H9 (cell line): ENCODE measurements at regions not wholly inside any gene's neighbourhood (a gene's known extent, or its start where the extent isn't known, plus 50 kb on each side); places are given as distances from the start of the nearest gene placed in this dataset.
A peak's percentile ranks its signal among the peaks of the same experiment; 100 is the strongest.

Experiments
- DNase-seq: peaks from one replicate; pipeline ENCODE4 v3.0.0-alpha.2; 2017
- H2AFZ ChIP-seq: one replicate; pipeline ENCODE4 v1.6.1; 2013; ENCODE audit warnings: mild to moderate bottlenecking, low read length, control low read depth, moderate library complexity
- H2AK5ac ChIP-seq: 2 replicates; pipeline ENCODE4 v1.6.1; 2013; ENCODE audit warnings: low read length, control low read depth, mixed read lengths; ENCODE audit not compliant: insufficient read length
- H2BK120ac ChIP-seq: one replicate; pipeline ENCODE4 v1.6.1; 2013; ENCODE audit warnings: low read depth, mild to moderate bottlenecking, low read length, control low read depth, inconsistent platforms; ENCODE audit not compliant: poor library complexity, severe bottlenecking
- H2BK12ac ChIP-seq: 2 replicates; pipeline ENCODE4 v1.6.1; 2013; ENCODE audit warnings: low read length, control low read depth, mixed read lengths, low read depth; ENCODE audit not compliant: insufficient read length
- H2BK15ac ChIP-seq: 2 replicates; pipeline ENCODE4 v1.6.1; 2013; ENCODE audit warnings: low read depth, low read length, control low read depth
- H2BK20ac ChIP-seq: one replicate; pipeline ENCODE4 v1.6.1; 2013; ENCODE audit warnings: low read depth, mild to moderate bottlenecking, low read length, control low read depth, inconsistent platforms; ENCODE audit not compliant: poor library complexity, severe bottlenecking
- H2BK5ac ChIP-seq: 2 replicates; pipeline ENCODE4 v1.6.1; 2013; ENCODE audit warnings: low read length, control low read depth, mixed read lengths; ENCODE audit not compliant: insufficient read length
- H3K14ac ChIP-seq: 2 replicates; pipeline ENCODE4 v1.6.1; 2013; ENCODE audit warnings: low read length, control low read depth; ENCODE audit not compliant: insufficient read depth
- H3K18ac ChIP-seq: 2 replicates; pipeline ENCODE4 v1.6.1; 2013; ENCODE audit warnings: low read depth, mild to moderate bottlenecking, mixed read lengths, low read length, control low read depth; ENCODE audit not compliant: insufficient read length
- H3K23ac ChIP-seq: 2 replicates; pipeline ENCODE4 v1.6.1; 2013; ENCODE audit warnings: low read length, control low read depth, mixed read lengths, low read depth; ENCODE audit not compliant: insufficient read length
- H3K23me2 ChIP-seq: 2 replicates; pipeline ENCODE4 v1.6.1; 2013; ENCODE audit warnings: low read depth, mild to moderate bottlenecking, mixed read lengths, low read length, control low read depth; ENCODE audit not compliant: insufficient read length, poor library complexity, severe bottlenecking
- H3K27ac ChIP-seq: 2 replicates; pipeline ENCODE4 v1.5.1; 2013; ENCODE audit warnings: low read length, control low read depth, mixed read lengths, low read depth; ENCODE audit not compliant: insufficient read length
- H3K27me3 ChIP-seq: 2 replicates; pipeline ENCODE4 v1.6.1; 2013; ENCODE audit warnings: low read length, control low read depth, inconsistent platforms; ENCODE audit not compliant: insufficient read depth
- H3K4ac ChIP-seq: 2 replicates; pipeline ENCODE4 v1.6.1; 2013; ENCODE audit warnings: low read depth, mild to moderate bottlenecking, control low read depth, inconsistent platforms, low read length, moderate library complexity
- H3K4me1 ChIP-seq: 2 replicates; pipeline ENCODE4 v1.6.1; 2013; ENCODE audit warnings: low read length, control low read depth, inconsistent platforms; ENCODE audit not compliant: insufficient read depth
- H3K4me2 ChIP-seq: 2 replicates; pipeline ENCODE4 v1.6.1; 2013; ENCODE audit warnings: low read length, control low read depth, mixed read lengths; ENCODE audit not compliant: insufficient read length, insufficient read depth
- H3K56ac ChIP-seq: 2 replicates; pipeline ENCODE4 v1.6.1; 2013; ENCODE audit warnings: low read depth, mild to moderate bottlenecking, mixed read lengths, low read length, control low read depth; ENCODE audit not compliant: insufficient read length
- H3K79me1 ChIP-seq: 2 replicates; pipeline ENCODE4 v1.6.1; 2013; ENCODE audit warnings: low read depth, mild to moderate bottlenecking, moderate library complexity, low read length, control low read depth, inconsistent platforms; ENCODE audit not compliant: insufficient read depth, poor library complexity, severe bottlenecking
- H3K79me2 ChIP-seq: 2 replicates; pipeline ENCODE4 v1.6.1; 2013; ENCODE audit warnings: low read length, control low read depth, inconsistent platforms; ENCODE audit not compliant: insufficient read depth
- H3K9ac ChIP-seq: 2 replicates; pipeline ENCODE4 v1.6.1; 2013; ENCODE audit warnings: low read length, control low read depth, mixed read lengths; ENCODE audit not compliant: insufficient read length; ENCODE audit errors: extremely low read depth
- H3K9me3 ChIP-seq: one replicate; pipeline ENCODE4 v1.6.1; 2013; ENCODE audit warnings: low read depth, low read length, inconsistent platforms; ENCODE audit not compliant: control insufficient read depth
- H3T11ph ChIP-seq: one replicate; pipeline ENCODE4 v1.6.1; 2013; ENCODE audit warnings: mild to moderate bottlenecking, low read length, control low read depth, inconsistent platforms
- H4K20me1 ChIP-seq: one replicate; pipeline ENCODE4 v1.6.1; 2013; ENCODE audit not compliant: control insufficient read depth, insufficient read length, insufficient read depth
- H4K5ac ChIP-seq: 2 replicates; pipeline ENCODE4 v1.6.1; 2013; ENCODE audit warnings: low read depth, mild to moderate bottlenecking, mixed read lengths, low read length, control low read depth; ENCODE audit not compliant: insufficient read length
- H4K8ac ChIP-seq: replicated peaks from 2 replicates; pipeline ENCODE4 v1.6.1; 2013; ENCODE audit warnings: low read length, control low read depth, mixed read lengths, low read depth; ENCODE audit not compliant: insufficient read length
- H4K91ac ChIP-seq: 2 replicates; pipeline ENCODE4 v1.6.1; 2013; ENCODE audit warnings: low read depth, mild to moderate bottlenecking, moderate library complexity, mixed read lengths, low read length, control low read depth; ENCODE audit not compliant: insufficient read length
- H3K27ac Mint-ChIP-seq, 3 experiments: 2 replicates in 2 of 3; 3 replicates in 1 of 3; pipeline ENCODE4 v1.8.0; 2020 to 2021; ENCODE audit warnings: mixed read lengths in 3 of 3, mild to moderate bottlenecking in 1 of 3, moderate library complexity in 1 of 3
- H3K27me3 Mint-ChIP-seq: 2 replicates; pipeline ENCODE4 v1.8.0; 2021; ENCODE audit warnings: low read depth, mild to moderate bottlenecking, moderate library complexity, mixed read lengths
- H3K36me3 Mint-ChIP-seq, 3 experiments: 2 replicates in 2 of 3; 3 replicates in 1 of 3; pipeline ENCODE4 v1.8.0; 2020 to 2021; ENCODE audit warnings: low read depth in 3 of 3, mixed read lengths in 3 of 3; ENCODE audit not compliant: insufficient read depth in 1 of 3
- H3K4me1 Mint-ChIP-seq, 2 experiments: 2 replicates each; pipeline ENCODE4 v1.8.0; 2020; ENCODE audit warnings: mixed read lengths in 2 of 2
- H3K4me3 Mint-ChIP-seq, 2 experiments: 2 replicates in 1 of 2; 3 replicates in 1 of 2; pipeline ENCODE4 v1.8.0; 2020 to 2021; ENCODE audit warnings: mild to moderate bottlenecking in 2 of 2, mixed read lengths in 2 of 2, moderate library complexity in 1 of 2
- H3K9me3 Mint-ChIP-seq, 2 experiments: 2 replicates in 1 of 2; 3 replicates in 1 of 2; pipeline ENCODE4 v1.8.0; 2020; ENCODE audit warnings: mild to moderate bottlenecking in 2 of 2, mixed read lengths in 2 of 2, moderate library complexity in 1 of 2
- WGBS: extraction: QIAGEN DNeasy Blood & Tissue Kit; methylation state at CpG from one replicate; pipeline ENCODE4 v1.1.7; 2013; ENCODE audit warnings: missing lambda C conversion rate, low lambda C conversion rate, mixed read lengths; ENCODE audit not compliant: insufficient read length; ENCODE audit errors: extremely low coverage; 5-methylcytosine and 5-hydroxymethylcytosine counted together
- TF ChIP-seq, protein P1 (sequence below): fragments of 200-600 bp; sonication (generic); conservative IDR thresholded peaks from 3 replicates; pipeline ENCODE4 v1.8.0; 2021; ENCODE audit warnings: antibody characterized with exemption, mild to moderate bottlenecking

DNA sequence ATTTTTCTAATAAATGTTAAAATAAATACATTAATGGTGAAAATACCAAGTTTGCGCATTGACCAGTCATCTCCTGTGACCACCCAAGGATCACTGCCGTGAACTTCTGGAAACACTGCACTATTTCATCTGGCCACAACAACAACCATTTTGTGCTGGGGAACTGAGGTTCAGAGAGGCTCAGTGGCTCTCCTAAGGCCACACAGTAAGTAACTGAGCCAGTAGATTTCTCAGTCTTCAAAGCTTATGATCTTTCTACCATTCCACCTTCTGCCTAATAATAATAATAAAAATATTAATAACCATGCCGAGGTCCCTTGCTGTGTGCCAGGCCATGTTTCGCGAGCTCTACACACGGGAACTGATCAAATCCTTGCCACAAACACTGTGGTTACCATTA is 182.0 kb downstream of the IRF8 start:
- Mint-ChIP-seq H3K4me1 (peaks cover 0 to 10% of the 10 kb centered on the region in 2 experiments; a peak in 2 of 4 replicates), H3K36me3 (no peaks in the 10 kb centered on the region), H3K27ac (no peak overlapping the region), H3K27me3 (no peaks in the 10 kb centered on the region; the same call in 1 of the 2 replicates), H3K4me3 (no peak overlapping the region), H3K9me3 (no peaks in the 10 kb centered on the region)
- H2BK12ac ChIP-seq = no peak overlapping the region
- H2BK120ac ChIP-seq = no peak overlapping the region
- no peak overlapping the region for H3K4ac ChIP-seq
- no peaks in the 10 kb centered on the region for H3K79me2 ChIP-seq
- TF ChIP-seq, protein P1, sequence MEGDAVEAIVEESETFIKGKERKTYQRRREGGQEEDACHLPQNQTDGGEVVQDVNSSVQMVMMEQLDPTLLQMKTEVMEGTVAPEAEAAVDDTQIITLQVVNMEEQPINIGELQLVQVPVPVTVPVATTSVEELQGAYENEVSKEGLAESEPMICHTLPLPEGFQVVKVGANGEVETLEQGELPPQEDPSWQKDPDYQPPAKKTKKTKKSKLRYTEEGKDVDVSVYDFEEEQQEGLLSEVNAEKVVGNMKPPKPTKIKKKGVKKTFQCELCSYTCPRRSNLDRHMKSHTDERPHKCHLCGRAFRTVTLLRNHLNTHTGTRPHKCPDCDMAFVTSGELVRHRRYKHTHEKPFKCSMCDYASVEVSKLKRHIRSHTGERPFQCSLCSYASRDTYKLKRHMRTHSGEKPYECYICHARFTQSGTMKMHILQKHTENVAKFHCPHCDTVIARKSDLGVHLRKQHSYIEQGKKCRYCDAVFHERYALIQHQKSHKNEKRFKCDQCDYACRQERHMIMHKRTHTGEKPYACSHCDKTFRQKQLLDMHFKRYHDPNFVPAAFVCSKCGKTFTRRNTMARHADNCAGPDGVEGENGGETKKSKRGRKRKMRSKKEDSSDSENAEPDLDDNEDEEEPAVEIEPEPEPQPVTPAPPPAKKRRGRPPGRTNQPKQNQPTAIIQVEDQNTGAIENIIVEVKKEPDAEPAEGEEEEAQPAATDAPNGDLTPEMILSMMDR = no peak
- no peak overlapping the region for H3K9ac ChIP-seq
- H3K4me2 ChIP-seq = no peak overlapping the region
- no peak overlapping the region for H3K27ac ChIP-seq
- H3K23me2 ChIP-seq = no peaks in the 10 kb centered on the region
- H4K5ac ChIP-seq = no peak overlapping the region
- no peak overlapping the region for H2AFZ ChIP-seq
- no CpG with 5 or more reads among the region's 6 CpGs for WGBS
- H2AK5ac ChIP-seq = no peak overlapping the region
- peaks cover 2% of the 10 kb centered on the region for H4K20me1 ChIP-seq
- no peak overlapping the region for H3K18ac ChIP-seq
- H3T11ph ChIP-seq = no peak overlapping the region
- H3K9me3 ChIP-seq = no peaks in the 10 kb centered on the region
- H4K8ac ChIP-seq = no peak overlapping the region
- H3K79me1 ChIP-seq = no peaks in the 10 kb centered on the region
- H3K27me3 ChIP-seq = no peaks in the 10 kb centered on the region
- peak; percentile 9 for DNase-seq
- no peak overlapping the region for H2BK5ac ChIP-seq
- no peak overlapping the region for H3K14ac ChIP-seq
- H3K56ac ChIP-seq = no peak overlapping the region
- H3K23ac ChIP-seq = no peak overlapping the region
- no peak overlapping the region for H2BK15ac ChIP-seq
- no peaks in the 10 kb centered on the region for H3K4me1 ChIP-seq
- H4K91ac ChIP-seq = no peak overlapping the region
- no peak overlapping the region for H2BK20ac ChIP-seq
